ENCODE measurements at regions not wholly inside any gene's neighbourhood (a gene's known extent, or its start where the extent isn't known, plus 50 kb on each side); places are given as distances from the start of the nearest gene placed in this dataset.
"Not testable (repeated sequence)": the region's sequence is repeated elsewhere in the genome, so short reads cannot be mapped to it uniquely, and the experiment has no call there.

- no peak for DNase-seq
Measured at GRCh38 chr20:30484009-30484748, 773.3 kb upstream of the DEFB115 start.

- DNase-seq = no peak
Measured at GRCh38 chr20:30484749-30485070, 772.8 kb upstream of the DEFB115 start.

GRCh38 chr20:30485331-30486102, 771.9 kb upstream of the DEFB115 start:
- DNase-seq = no peak

GRCh38 chr20:30486103-30486478, 771.4 kb upstream of the DEFB115 start:
- DNase-seq = no peak

- DNase-seq = not testable (repeated sequence)
Measured at GRCh38 chr20:30487461-30487860, 770.0 kb upstream of the DEFB115 start.

GRCh38 chr20:30487947-30488926, 769.2 kb upstream of the DEFB115 start:
- no peak for DNase-seq

- no peak for DNase-seq
Measured at GRCh38 chr20:30488941-30489613, 768.4 kb upstream of the DEFB115 start.

GRCh38 chr20:30489614-30490003, 767.9 kb upstream of the DEFB115 start:
- DNase-seq = no peak

GRCh38 chr20:30491016-30491415, 766.4 kb upstream of the DEFB115 start:
- DNase-seq = no peak

- not testable (repeated sequence) for DNase-seq
Measured at GRCh38 chr20:30496656-30497055, 760.8 kb upstream of the DEFB115 start.

GRCh38 chr20:30497191-30497590, 760.3 kb upstream of the DEFB115 start:
- DNase-seq = not testable (repeated sequence)

- no peak for DNase-seq
Measured at GRCh38 chr20:30499123-30499522, 758.3 kb upstream of the DEFB115 start.

- not testable (repeated sequence) for DNase-seq
Measured at GRCh38 chr20:30499716-30500446, 757.6 kb upstream of the DEFB115 start.

GRCh38 chr20:30500447-30500820, 757.0 kb upstream of the DEFB115 start:
- DNase-seq = peak; percentile 25

- DNase-seq = no peak
Measured at GRCh38 chr20:30500829-30501440, 756.5 kb upstream of the DEFB115 start.

GRCh38 chr20:30502670-30503069, 754.8 kb upstream of the DEFB115 start:
- no peak for DNase-seq

- not testable (repeated sequence) for DNase-seq
Measured at GRCh38 chr20:30503204-30503603, 754.3 kb upstream of the DEFB115 start.

- DNase-seq = no peak
Measured at GRCh38 chr20:30503992-30504570, 753.4 kb upstream of the DEFB115 start.

- DNase-seq = no peak
Measured at GRCh38 chr20:30505566-30505965, 751.9 kb upstream of the DEFB115 start.

- no peak for DNase-seq
Measured at GRCh38 chr20:30506100-30506499, 751.4 kb upstream of the DEFB115 start.

GRCh38 chr20:30508382-30508781, 749.1 kb upstream of the DEFB115 start:
- not testable (repeated sequence) for DNase-seq
